Fibroblast of lung (primary cell): ENCODE measurements at regions not wholly inside any gene's neighbourhood (a gene's known extent, or its start where the extent isn't known, plus 50 kb on each side); places are given as distances from the start of the nearest gene placed in this dataset.
A peak's percentile ranks its signal among the peaks of the same experiment; 100 is the strongest.

Experiments used
- DNase-seq, 2 donors: peaks; one replicate each; pipeline versions ENCODE4 v3.0.0 to v3.0.0-alpha.2; 2010; ENCODE audit warnings: low read depth in 2 of 2
- H2AFZ ChIP-seq: 2 replicates; pipeline ENCODE4 v1.5.1; 2012; ENCODE audit warnings: low read length, control low read depth, inconsistent platforms
- H3K27ac ChIP-seq: 2 replicates; pipeline ENCODE4 v1.5.1; 2011; ENCODE audit warnings: low read length, control low read depth; ENCODE audit not compliant: insufficient read depth
- H3K27me3 ChIP-seq: 2 replicates; pipeline ENCODE4 v1.5.1; 2011; ENCODE audit warnings: mild to moderate bottlenecking, low read length; ENCODE audit not compliant: control insufficient read depth, insufficient read depth
- H3K36me3 ChIP-seq: 2 replicates; pipeline ENCODE4 v1.5.1; 2011; ENCODE audit warnings: low read length; ENCODE audit not compliant: control insufficient read depth, insufficient read depth
- H3K4me1 ChIP-seq: 2 replicates; pipeline ENCODE4 v1.5.1; 2011; ENCODE audit warnings: low read length; ENCODE audit not compliant: control insufficient read depth, insufficient read depth; ENCODE audit errors: extremely low read depth
- H3K4me2 ChIP-seq: 2 replicates; pipeline ENCODE4 v1.5.1; 2011; ENCODE audit warnings: low read length, control low read depth; ENCODE audit not compliant: insufficient read depth; ENCODE audit errors: extremely low read depth
- H3K4me3 ChIP-seq, 4 experiments: fragments of 200-600 bp in 1 of 4; sonication (generic) in 1 of 4; replicated peaks in 1 of 4; 2 replicates each; pipeline ENCODE4 v1.5.1; 2011 to 2016; ENCODE audit warnings: low read length in 4 of 4, low read depth in 3 of 4, mild to moderate bottlenecking in 3 of 4, control low read depth in 2 of 4, inconsistent platforms in 1 of 4, mixed read lengths in 1 of 4; ENCODE audit not compliant: insufficient read depth in 1 of 4; ENCODE audit errors: control extremely low read depth in 1 of 4
- H3K79me2 ChIP-seq: 2 replicates; pipeline ENCODE4 v1.5.1; 2012; ENCODE audit warnings: mild to moderate bottlenecking, low read length, inconsistent platforms; ENCODE audit not compliant: control insufficient read depth, insufficient read depth
- H3K9ac ChIP-seq: 2 replicates; pipeline ENCODE4 v1.5.1; 2011; ENCODE audit warnings: mild to moderate bottlenecking, low read length, control low read depth; ENCODE audit not compliant: insufficient read depth
- H3K9me3 ChIP-seq: 2 replicates; pipeline ENCODE4 v1.5.1; 2012; ENCODE audit warnings: low read depth, low read length; ENCODE audit not compliant: control insufficient read depth, insufficient read depth
- H4K20me1 ChIP-seq: 2 replicates; pipeline ENCODE4 v1.5.1; 2011; ENCODE audit warnings: low read length; ENCODE audit not compliant: control insufficient read depth, insufficient read depth; ENCODE audit errors: extremely low read depth
- EZH2 ChIP-seq: IDR thresholded peaks from 2 replicates; pipeline ENCODE4 v1.5.1; 2012; ENCODE audit warnings: low read length, control low read depth, mild to moderate bottlenecking; ENCODE audit errors: missing control alignments
- TF ChIP-seq, protein P1 (sequence below), 2 donors: IDR thresholded peaks in 1 of 2; conservative IDR thresholded peaks in 1 of 2; 1 replicate in 1 of 2; 2 replicates in 1 of 2; pipeline ENCODE4 v1.5.1; 2011 to 2012; ENCODE audit warnings: low read length in 2 of 2, control low read depth in 1 of 2, inconsistent platforms in 1 of 2, low read depth in 1 of 2, mild to moderate bottlenecking in 1 of 2

DNA sequence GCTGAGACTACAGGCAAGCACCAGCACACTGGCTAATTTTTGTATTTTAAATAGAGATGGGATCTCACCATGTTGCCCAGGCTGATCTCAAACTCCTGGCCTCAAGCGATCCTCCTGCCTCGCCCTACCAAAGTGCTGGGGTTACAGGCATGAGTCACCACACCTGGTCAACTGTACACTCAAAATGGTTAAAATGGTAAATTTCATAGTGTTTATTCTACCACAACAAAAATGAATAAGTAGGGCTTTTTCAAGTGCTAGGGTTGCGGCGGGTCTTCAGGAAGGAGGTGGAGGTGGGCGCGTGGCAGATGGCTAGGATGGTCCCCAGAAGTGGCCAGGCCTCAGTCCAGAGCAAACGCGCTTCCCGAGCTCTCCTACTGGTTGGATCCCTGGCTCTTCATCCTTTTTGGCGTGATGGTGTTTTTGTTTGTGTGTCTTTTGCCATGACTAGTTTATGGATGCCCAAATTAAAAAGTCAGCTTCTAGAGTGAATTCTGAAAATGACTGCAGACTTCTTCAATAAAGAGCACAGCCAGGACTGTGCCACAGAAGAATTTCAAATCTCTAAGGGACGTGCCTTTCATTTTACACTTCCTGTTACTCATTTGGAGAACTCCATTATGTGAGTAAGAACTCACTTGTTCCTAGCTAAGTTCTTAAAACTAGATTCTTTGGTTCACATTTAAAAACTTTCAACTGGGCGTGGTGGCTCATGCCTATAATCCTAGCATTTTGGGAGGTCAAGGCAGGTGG, 73.9 kb downstream of the TMEM130 start:
- H4K20me1 ChIP-seq, result no peaks in the 10 kb centered on the region

More for the DNA sequence above, 73.9 kb downstream of the TMEM130 start:
- H2AFZ ChIP-seq, result no peak overlapping the region
- H3K79me2 ChIP-seq, result no peaks in the 10 kb centered on the region
- H3K4me1 ChIP-seq, result no peaks in the 10 kb centered on the region
- no peak overlapping the region for H3K9ac ChIP-seq
- no peaks in the 10 kb centered on the region for H3K36me3 ChIP-seq
- no peaks in the 10 kb centered on the region for H3K27me3 ChIP-seq
- H3K9me3 ChIP-seq, result no peaks in the 10 kb centered on the region
- no peak overlapping the region for H3K4me2 ChIP-seq
- TF ChIP-seq, protein P1, sequence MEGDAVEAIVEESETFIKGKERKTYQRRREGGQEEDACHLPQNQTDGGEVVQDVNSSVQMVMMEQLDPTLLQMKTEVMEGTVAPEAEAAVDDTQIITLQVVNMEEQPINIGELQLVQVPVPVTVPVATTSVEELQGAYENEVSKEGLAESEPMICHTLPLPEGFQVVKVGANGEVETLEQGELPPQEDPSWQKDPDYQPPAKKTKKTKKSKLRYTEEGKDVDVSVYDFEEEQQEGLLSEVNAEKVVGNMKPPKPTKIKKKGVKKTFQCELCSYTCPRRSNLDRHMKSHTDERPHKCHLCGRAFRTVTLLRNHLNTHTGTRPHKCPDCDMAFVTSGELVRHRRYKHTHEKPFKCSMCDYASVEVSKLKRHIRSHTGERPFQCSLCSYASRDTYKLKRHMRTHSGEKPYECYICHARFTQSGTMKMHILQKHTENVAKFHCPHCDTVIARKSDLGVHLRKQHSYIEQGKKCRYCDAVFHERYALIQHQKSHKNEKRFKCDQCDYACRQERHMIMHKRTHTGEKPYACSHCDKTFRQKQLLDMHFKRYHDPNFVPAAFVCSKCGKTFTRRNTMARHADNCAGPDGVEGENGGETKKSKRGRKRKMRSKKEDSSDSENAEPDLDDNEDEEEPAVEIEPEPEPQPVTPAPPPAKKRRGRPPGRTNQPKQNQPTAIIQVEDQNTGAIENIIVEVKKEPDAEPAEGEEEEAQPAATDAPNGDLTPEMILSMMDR (conservative IDR thresholded peaks at IDR 0.05 in 1 of 2, IDR thresholded peaks at IDR 0.05 in 1 of 2; ENCODE audit: low read depth in 1 of 2, low read length in 2 of 2), result no peak
- no peak for TF ChIP-seq EZH2
- no peak overlapping the region for H3K4me3 ChIP-seq
- H3K27ac ChIP-seq, result no peak overlapping the region
- peak in 1 of 2 donors; percentile 42 for DNase-seq
